ENCODE measurements at regions not wholly inside any gene's neighbourhood (a gene's known extent, or its start where the extent isn't known, plus 50 kb on each side); places are given as distances from the start of the nearest gene placed in this dataset.

DNA sequence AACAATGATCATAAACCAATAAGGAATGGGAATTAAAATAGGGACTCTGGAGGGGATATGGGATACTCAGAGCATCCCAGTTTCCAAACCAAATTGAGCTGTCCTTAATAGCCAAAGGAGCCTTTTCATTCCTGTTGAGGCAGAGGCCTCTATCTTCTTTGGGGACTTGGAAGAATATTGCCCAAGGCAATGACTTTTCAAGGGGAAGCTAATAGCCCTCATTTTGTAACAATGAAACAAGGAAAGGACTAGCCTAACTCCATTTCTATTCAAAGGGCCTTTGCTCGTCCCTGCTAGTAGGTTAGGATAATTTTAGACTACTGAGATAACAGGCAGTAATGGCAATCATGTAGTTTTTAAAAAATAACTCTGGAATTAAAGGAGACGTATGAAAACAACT lies 789.8 kb upstream of the SLITRK5 start:
- H3K27me3 ChIP-seq (ENCODE audit: control insufficient read depth in 3 of 3, insufficient read depth in 3 of 3, low read length in 2 of 3) = no peaks in the 10 kb centered on the region
- H3K27ac ChIP-seq (ENCODE audit: low read depth in 1 of 2, low read length in 1 of 2) = no peak overlapping the region
- H3K4me1 ChIP-seq (ENCODE audit: control insufficient read depth in 5 of 5, insufficient read depth in 5 of 5, low read length in 5 of 5) = peaks cover 0 to 2% (median 0%) of the 10 kb centered on the region in 5 donors
- no peak overlapping the region for H3K9ac ChIP-seq (ENCODE audit: insufficient read depth in 1 of 2, low read length in 2 of 2)
- H3K9me3 ChIP-seq (ENCODE audit: control insufficient read depth in 4 of 4, insufficient read depth in 3 of 4, low read length in 3 of 4) = no peaks in the 10 kb centered on the region
- no peaks in the 10 kb centered on the region for H3K36me3 ChIP-seq (ENCODE audit: control insufficient read depth in 4 of 4, insufficient read depth in 4 of 4, low read length in 4 of 4)
- no peak for ATAC-seq (ENCODE audit: insufficient read depth, low FRiP score)
- TF ChIP-seq, protein P1, sequence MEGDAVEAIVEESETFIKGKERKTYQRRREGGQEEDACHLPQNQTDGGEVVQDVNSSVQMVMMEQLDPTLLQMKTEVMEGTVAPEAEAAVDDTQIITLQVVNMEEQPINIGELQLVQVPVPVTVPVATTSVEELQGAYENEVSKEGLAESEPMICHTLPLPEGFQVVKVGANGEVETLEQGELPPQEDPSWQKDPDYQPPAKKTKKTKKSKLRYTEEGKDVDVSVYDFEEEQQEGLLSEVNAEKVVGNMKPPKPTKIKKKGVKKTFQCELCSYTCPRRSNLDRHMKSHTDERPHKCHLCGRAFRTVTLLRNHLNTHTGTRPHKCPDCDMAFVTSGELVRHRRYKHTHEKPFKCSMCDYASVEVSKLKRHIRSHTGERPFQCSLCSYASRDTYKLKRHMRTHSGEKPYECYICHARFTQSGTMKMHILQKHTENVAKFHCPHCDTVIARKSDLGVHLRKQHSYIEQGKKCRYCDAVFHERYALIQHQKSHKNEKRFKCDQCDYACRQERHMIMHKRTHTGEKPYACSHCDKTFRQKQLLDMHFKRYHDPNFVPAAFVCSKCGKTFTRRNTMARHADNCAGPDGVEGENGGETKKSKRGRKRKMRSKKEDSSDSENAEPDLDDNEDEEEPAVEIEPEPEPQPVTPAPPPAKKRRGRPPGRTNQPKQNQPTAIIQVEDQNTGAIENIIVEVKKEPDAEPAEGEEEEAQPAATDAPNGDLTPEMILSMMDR (IDR thresholded peaks at IDR 0.05; ENCODE audit: control extremely low read depth, extremely low read depth) = no peak
- H3K4me3 ChIP-seq = no peak overlapping the region
- no peak for DNase-seq
- WGBS, 2 donors = 64 to 80% methylated on average over 2 of the region's 2 CpGs

DNA sequence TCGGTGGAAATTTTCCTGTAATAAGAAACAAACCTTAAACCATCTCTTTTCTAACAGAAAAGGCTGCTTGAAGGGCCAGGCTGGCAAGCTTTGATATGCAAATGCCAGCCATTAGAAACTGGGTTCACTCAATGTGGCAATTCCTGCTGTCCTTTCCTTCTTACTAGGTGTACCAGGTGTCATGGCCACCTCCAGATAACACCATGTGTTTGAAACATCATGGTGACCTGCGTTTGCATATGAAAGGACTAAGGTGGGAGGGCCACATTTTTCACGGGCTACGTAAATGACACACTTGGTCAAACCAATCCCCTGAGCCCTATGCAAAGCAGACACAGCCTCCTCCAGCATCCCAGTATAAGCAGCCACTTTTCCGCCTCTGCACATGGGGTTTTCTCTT lies 789.1 kb upstream of the SLITRK5 start:
- H3K27ac ChIP-seq (ENCODE audit: low read depth in 1 of 2, low read length in 1 of 2) = no peak overlapping the region
- no peaks in the 10 kb centered on the region for H3K36me3 ChIP-seq (ENCODE audit: control insufficient read depth in 4 of 4, insufficient read depth in 4 of 4, low read length in 4 of 4)
- no peak overlapping the region for H3K9ac ChIP-seq (ENCODE audit: insufficient read depth in 1 of 2, low read length in 2 of 2)
- no peaks in the 10 kb centered on the region for H3K9me3 ChIP-seq (ENCODE audit: control insufficient read depth in 4 of 4, insufficient read depth in 3 of 4, low read length in 3 of 4)
- ATAC-seq (ENCODE audit: insufficient read depth, low FRiP score) (no peak), DNase-seq (no peak)
- WGBS, 2 donors = 51 to 75% methylated on average over 5 of the region's 5 CpGs
- no peaks in the 10 kb centered on the region for H3K27me3 ChIP-seq (ENCODE audit: control insufficient read depth in 3 of 3, insufficient read depth in 3 of 3, low read length in 2 of 3)
- H3K4me3 ChIP-seq = no peak overlapping the region
- TF ChIP-seq, protein P1 (IDR thresholded peaks at IDR 0.05; ENCODE audit: control extremely low read depth, extremely low read depth) = no peak
- H3K4me1 ChIP-seq (ENCODE audit: control insufficient read depth in 5 of 5, insufficient read depth in 5 of 5, low read length in 5 of 5) = peaks cover 0 to 2% (median 0%) of the 10 kb centered on the region in 5 donors

- no peak for DNase-seq
- no peak overlapping the region for H3K9ac ChIP-seq (ENCODE audit: insufficient read depth in 1 of 2, low read length in 2 of 2)
- ATAC-seq (ENCODE audit: insufficient read depth, low FRiP score) = no peak
- peaks cover 0 to 2% (median 0%) of the 10 kb centered on the region in 5 donors for H3K4me1 ChIP-seq (ENCODE audit: control insufficient read depth in 5 of 5, insufficient read depth in 5 of 5, low read length in 5 of 5)
- WGBS, 2 donors = 32 to 60% methylated on average over 3 of the region's 3 CpGs
- H3K36me3 ChIP-seq (ENCODE audit: control insufficient read depth in 4 of 4, insufficient read depth in 4 of 4, low read length in 4 of 4) = no peaks in the 10 kb centered on the region
- TF ChIP-seq, protein P1 (IDR thresholded peaks at IDR 0.05; ENCODE audit: control extremely low read depth, extremely low read depth) = no peak
- H3K27me3 ChIP-seq (ENCODE audit: control insufficient read depth in 3 of 3, insufficient read depth in 3 of 3, low read length in 2 of 3) = no peaks in the 10 kb centered on the region
- H3K9me3 ChIP-seq (ENCODE audit: control insufficient read depth in 4 of 4, insufficient read depth in 3 of 4, low read length in 3 of 4) = no peaks in the 10 kb centered on the region
- H3K27ac ChIP-seq (ENCODE audit: low read depth in 1 of 2, low read length in 1 of 2) = no peak overlapping the region
- H3K4me3 ChIP-seq = no peak overlapping the region
Measured at GRCh38 chr13:86882835-86883234, 788.3 kb upstream of the SLITRK5 start.

GRCh38 chr13:86892330-86892729 lies 778.8 kb upstream of the SLITRK5 start:
- Histone ChIP-seq H3K4me1 (ENCODE audit: control insufficient read depth in 5 of 5, insufficient read depth in 5 of 5, low read length in 5 of 5) (no peaks in the 10 kb centered on the region), H3K4me3 (no peak overlapping the region), H3K36me3 (ENCODE audit: control insufficient read depth in 4 of 4, insufficient read depth in 4 of 4, low read length in 4 of 4) (no peaks in the 10 kb centered on the region), H3K27me3 (ENCODE audit: control insufficient read depth in 3 of 3, insufficient read depth in 3 of 3, low read length in 2 of 3) (no peaks in the 10 kb centered on the region), H3K9me3 (ENCODE audit: control insufficient read depth in 4 of 4, insufficient read depth in 3 of 4, low read length in 3 of 4) (peaks cover 0 to 3% (median 0%) of the 10 kb centered on the region in 4 donors), H3K27ac (ENCODE audit: low read depth in 1 of 2, low read length in 1 of 2) (no peak overlapping the region), H3K9ac (ENCODE audit: insufficient read depth in 1 of 2, low read length in 2 of 2) (no peak overlapping the region)
- TF ChIP-seq, protein P1 (IDR thresholded peaks at IDR 0.05; ENCODE audit: control extremely low read depth, extremely low read depth) = no peak
- DNase-seq = no peak
- 84 to 94% methylated on average over 3 of the region's 3 CpGs for WGBS, 2 donors
- ATAC-seq (ENCODE audit: insufficient read depth, low FRiP score) = no peak
